Jurkat, Clone E6-1 (cell line): ENCODE measurements at regions not wholly inside any gene's neighbourhood (a gene's known extent, or its start where the extent isn't known, plus 50 kb on each side); places are given as distances from the start of the nearest gene placed in this dataset.
"Not testable (repeated sequence)": the region's sequence is repeated elsewhere in the genome, so short reads cannot be mapped to it uniquely, and the experiment has no call there.

Source experiments
- DNase-seq: peaks from one replicate; pipeline ENCODE4 v3.0.0-alpha.2; 2011; ENCODE audit warnings: low read depth, low spot score
- H3K4me3 ChIP-seq: 2 replicates; pipeline ENCODE4 v1.5.1; 2011; ENCODE audit warnings: mild to moderate bottlenecking, low read length, control low read depth, moderate library complexity

DNA sequence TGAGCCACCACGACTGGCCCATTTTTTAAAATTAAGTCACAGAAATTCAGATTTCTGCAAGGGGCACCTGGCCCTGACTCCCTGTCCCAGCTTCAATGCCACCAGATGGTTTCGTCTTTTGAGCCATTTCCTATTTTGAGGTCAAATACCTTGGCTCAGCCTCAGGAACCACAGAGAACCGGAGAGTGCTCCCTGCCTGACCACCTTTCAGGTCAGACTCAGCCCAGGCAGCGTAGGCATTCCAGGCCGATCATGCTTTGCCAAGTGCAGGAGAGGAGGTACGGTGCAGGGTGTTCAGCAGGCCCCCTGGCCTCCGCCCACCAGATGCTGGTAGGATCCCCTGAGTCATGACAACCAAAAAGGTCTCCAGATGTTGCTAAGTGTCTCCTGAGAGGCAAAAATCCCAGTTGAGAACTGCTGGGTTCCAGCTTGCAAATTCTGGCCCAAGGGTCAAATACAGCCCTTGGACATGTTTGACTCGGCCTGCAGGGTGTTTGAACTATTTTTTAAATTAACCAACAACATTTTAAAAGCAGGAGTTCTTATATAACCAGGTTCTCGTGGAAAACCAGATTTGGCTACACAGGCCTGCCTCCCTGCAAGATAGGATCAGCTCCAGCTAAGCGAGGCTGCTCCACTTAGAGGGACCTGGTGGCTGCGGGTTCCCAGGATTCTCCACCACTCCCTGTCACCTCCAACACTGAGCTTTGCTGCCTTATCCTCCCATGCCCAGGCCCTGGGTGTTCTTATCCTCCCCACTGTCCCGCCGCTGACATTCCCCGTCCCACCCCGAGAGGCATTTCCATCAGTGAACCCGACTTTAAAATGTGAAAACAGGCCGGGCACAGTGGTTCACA lies 61.9 kb upstream of the TARDBP start:
- no peak for DNase-seq
- no peak overlapping the region for H3K4me3 ChIP-seq

DNA sequence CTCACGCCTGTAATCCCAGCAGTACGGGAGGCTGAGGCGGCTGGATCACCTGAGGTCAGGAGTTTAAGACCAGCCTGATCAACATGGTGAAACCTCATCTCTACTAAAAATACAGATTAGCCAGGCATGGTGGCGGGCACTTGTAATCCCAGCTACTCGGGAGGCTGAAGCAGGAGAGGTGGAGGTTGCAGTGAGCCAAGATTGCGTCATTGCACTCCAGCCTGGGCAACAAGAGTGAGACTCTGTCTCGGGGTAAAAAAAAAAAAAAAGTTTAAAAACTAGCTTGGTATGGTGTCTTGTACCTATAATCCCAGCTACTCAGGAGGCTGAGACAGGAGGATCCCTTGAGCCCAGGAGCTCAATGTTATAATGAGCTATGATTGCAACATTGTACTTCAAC lies 61.2 kb upstream of the TARDBP start:
- not testable (repeated sequence) for H3K4me3 ChIP-seq, DNase-seq

DNA sequence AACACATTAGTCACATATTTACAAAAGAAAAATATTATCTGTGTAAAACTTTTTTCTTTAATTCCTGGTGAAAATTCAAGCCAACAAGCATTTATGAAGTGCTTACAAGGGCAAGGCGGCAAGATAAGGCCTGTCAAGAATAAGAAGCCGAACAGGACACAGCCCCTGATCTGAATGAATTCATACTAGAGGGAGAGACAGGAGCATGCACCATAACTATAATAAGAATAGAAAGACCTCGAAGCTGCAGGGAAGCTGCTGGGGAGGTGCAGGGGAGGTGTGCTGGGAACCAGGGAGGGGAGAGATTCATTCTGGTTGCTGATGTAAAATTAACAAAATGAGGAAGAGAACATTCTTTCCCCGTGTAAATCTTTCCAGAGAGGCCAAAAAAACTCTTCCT lies 60.5 kb upstream of the TARDBP start:
- H3K4me3 ChIP-seq, result no peak overlapping the region
- DNase-seq, result no peak

DNA sequence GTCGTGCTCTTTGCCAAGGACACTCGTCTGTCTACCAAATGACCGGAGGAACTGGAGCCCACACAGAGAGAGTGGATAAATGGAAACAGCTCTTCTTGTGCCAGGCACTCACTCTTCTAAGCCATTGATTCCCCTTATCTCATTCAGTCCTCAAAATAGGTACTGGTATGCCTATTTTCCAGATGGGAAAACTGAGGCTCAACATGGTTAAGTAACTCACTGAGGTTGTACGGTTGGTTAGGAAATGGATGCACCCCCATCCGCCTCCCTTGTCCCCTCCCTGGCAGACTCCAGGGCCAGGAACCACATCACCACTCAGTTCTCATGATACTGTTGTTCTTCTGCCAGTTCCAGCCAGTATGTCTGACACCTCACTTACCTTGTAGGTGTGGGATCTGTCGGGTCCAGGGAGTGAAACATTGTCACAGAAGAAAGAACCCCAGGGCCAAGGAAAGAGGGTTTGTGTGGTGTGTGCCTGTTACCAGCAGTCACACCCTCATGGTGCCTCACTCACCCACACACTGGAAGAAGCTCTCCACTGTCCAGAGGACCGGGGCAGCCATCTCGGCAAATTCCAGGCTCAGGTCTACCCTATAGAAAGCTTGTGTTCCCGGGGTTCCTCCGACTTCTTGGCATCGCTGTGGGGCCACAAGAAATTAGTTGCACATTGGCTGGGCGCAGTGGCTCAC lies 58.8 kb upstream of the TARDBP start:
- no peak for DNase-seq

DNA sequence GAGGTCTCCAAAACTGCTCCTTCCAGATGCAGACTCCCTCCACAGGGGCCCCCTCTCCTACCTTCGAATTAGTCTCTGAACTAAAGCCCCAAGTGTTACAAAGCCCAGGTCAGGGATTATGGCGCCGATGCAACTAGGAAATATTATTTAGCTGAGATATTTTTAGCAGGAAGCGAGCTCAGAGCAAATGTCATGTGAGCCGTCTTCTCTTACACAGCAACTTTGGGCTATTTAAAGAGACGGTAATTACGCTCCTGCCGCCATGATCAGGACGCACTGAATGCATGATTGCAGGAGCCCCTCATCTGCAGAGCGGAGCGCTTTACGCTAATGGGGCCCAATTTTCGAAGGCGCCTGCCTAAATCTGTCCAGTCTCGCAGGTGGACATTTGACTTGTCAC lies 55.3 kb upstream of the TARDBP start:
- no peak overlapping the region for H3K4me3 ChIP-seq

More for the DNA sequence above, 58.8 kb upstream of the TARDBP start:
- no peak overlapping the region for H3K4me3 ChIP-seq

DNA sequence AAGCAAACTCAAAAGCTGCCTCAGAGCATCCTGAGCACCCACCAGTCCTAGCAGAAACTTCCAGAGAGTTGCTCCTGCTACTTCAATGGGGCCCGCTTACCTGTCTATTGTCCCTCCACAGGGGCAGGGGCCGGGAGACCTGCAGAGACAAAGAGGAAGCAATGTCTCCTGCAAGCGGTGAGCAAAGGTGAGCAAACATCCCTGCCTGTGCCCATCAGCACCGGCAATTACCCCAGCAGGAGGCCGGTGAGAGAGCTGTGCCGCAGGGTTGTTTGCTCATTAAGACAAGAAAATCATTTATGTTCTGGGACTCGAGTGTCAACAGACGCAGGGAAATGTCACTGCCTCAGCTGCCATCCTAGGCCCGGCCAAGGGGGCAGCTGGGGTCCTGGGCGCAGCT lies 53.8 kb upstream of the TARDBP start:
- DNase-seq, result no peak
- H3K4me3 ChIP-seq, result no peak overlapping the region

More for the DNA sequence above, 55.3 kb upstream of the TARDBP start:
- no peak for DNase-seq

DNA sequence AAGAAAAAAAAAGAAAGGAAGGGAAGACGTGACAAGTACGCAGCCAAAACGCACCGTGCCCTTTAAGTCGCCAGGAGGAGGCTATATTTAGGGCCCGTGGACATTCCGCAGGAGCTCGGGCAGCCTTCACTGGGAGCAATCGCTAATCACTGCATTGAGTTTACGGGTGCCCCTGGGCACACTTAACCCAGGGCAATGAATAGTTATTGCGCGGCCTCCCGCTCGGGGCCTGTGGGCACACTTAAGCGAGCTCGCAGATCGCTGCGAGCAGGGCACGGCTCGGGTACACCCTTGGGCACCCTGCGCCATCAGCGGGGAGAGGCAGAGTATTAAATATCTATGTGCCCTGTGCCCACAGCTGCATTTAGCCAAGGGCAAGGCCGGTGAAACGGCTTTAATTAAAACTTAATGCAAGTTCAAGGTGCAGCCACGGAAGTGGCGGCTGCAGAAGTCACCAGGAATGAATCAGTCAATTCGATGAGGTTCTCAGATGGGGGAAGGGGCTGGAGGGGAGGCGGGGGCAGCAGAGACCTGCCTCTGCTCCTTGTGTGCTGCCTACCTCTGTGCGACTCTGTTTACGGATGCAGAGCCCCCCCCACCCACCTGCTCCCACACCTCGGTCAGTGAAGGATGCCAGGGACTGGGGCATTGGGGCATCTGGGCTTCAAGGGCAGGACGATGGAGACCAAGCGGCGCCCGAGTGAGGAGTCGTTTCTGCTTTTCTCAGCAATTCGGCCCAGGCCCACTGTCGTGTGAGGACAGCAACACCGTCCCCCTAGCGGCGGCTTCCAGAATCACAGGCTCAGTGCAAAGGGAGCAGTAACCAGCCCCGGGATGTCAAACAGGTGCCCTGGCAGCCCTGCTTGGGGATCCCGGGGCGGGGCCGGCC lies 51.8 kb upstream of the TARDBP start:
- peak; percentile 67 for DNase-seq
- H3K4me3 ChIP-seq, result no peak overlapping the region

DNA sequence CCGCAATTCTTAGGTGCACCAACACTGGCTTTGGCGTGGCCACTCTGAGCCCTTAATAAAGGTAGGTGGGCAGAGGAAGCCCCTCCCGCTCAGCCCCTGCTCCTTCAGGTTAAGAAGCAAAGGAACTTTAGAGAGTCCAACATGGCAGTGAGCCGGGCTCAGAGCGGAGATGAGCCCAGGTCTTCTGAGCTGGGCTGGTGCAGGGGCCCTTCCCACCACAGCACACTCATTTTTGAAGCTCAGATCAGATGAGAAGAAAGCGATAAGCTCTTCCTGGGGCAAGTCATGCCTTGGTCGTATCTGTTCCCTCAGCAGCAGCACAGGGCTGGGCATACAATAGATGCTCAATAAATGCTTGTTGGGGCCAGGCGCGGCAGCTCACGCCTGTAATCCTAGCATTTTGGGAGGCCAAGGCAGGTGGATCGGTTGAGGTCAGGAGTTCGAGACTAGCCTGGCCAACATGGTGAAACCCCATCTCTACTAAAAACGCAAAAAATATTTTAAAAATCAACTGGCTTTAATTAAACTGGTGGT lies 51.1 kb upstream of the TARDBP start:
- DNase-seq, result no peak
- no peak overlapping the region for H3K4me3 ChIP-seq

DNA sequence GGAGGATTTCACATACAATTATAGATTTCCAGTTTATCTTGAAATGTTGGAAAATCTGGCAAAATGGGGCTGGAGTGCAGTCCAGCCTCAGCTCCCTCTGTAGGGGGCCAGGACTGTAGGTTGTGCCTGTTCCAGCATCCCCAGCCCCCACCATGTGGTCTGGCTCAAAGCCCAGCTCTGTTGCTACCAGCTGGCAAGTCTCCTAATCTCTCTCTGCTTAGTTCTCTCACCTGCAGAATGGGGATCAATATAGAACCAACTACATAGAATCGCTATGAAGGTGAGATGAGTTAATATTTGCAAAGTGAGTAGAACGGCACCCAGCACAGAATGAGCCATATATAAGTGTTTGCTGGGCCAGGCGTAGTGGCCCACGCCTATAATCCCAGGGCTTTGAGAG lies 50.0 kb upstream of the TARDBP start:
- no peak for DNase-seq

More for the DNA sequence above, 50.0 kb upstream of the TARDBP start:
- H3K4me3 ChIP-seq, result no peak overlapping the region
